Neural progenitor cell (in vitro differentiated cells): ENCODE measurements at regions not wholly inside any gene's neighbourhood (a gene's known extent, or its start where the extent isn't known, plus 50 kb on each side); places are given as distances from the start of the nearest gene placed in this dataset.

Experiments
- DNase-seq: peaks from one replicate; pipeline ENCODE4 v3.0.0-alpha.2; 2016; ENCODE audit warnings: low spot score
- H2AFZ ChIP-seq: fragments of 200-600 bp; sonication (generic); replicated peaks from 2 replicates; pipeline ENCODE4 v1.6.1; 2016; ENCODE audit warnings: antibody characterized with exemption
- H3F3A ChIP-seq: fragments of 200-600 bp; sonication (generic); 2 replicates; pipeline ENCODE4 v1.6.1; 2016; ENCODE audit warnings: antibody characterized with exemption, low read depth
- H3K27ac ChIP-seq: fragments of 200-600 bp; sonication (generic); 2 replicates; pipeline ENCODE4 v1.5.1; 2016; ENCODE audit warnings: mild to moderate bottlenecking
- H3K27me3 ChIP-seq: fragments of 200-600 bp; sonication (generic); 2 replicates; pipeline ENCODE4 v1.6.1; 2016; ENCODE audit warnings: mild to moderate bottlenecking, moderate library complexity
- H3K36me3 ChIP-seq: fragments of 200-600 bp; sonication (generic); 2 replicates; pipeline ENCODE4 v1.5.1; 2016
- H3K4me1 ChIP-seq: fragments of 200-600 bp; sonication (generic); 2 replicates; pipeline ENCODE4 v1.6.1; 2016; ENCODE audit warnings: mixed run types
- H3K4me2 ChIP-seq: fragments of 200-600 bp; sonication (generic); 2 replicates; pipeline ENCODE4 v1.6.1; 2016
- H3K4me3 ChIP-seq: fragments of 200-600 bp; sonication (generic); 2 replicates; pipeline ENCODE4 v1.5.1; 2016
- H3K79me2 ChIP-seq: fragments of 200-600 bp; sonication (generic); 2 replicates; pipeline ENCODE4 v1.6.1; 2016; ENCODE audit warnings: low read depth
- H3K9ac ChIP-seq: fragments of 200-600 bp; sonication (generic); 2 replicates; pipeline ENCODE4 v1.6.1; 2016
- H3K9me3 ChIP-seq: fragments of 200-600 bp; sonication (generic); 2 replicates; pipeline ENCODE4 v1.5.1; 2016; ENCODE audit warnings: low read depth
- H4K20me1 ChIP-seq: fragments of 200-600 bp; sonication (generic); 2 replicates; pipeline ENCODE4 v1.6.1; 2016; ENCODE audit warnings: low read depth
- H3K27ac Mint-ChIP-seq: 3 replicates; pipeline ENCODE4 v1.8.0; 2021; ENCODE audit warnings: mixed read lengths
- H3K27me3 Mint-ChIP-seq: 2 replicates; pipeline ENCODE4 v1.8.0; 2022; ENCODE audit warnings: low read depth, mild to moderate bottlenecking, inconsistent platforms, moderate library complexity, mixed read lengths; ENCODE audit not compliant: insufficient read depth
- H3K36me3 Mint-ChIP-seq: 3 replicates; pipeline ENCODE4 v1.8.0; 2021; ENCODE audit warnings: mixed read lengths
- H3K4me1 Mint-ChIP-seq: 3 replicates; pipeline ENCODE4 v1.8.0; 2021; ENCODE audit warnings: mixed read lengths
- H3K4me3 Mint-ChIP-seq: 3 replicates; pipeline ENCODE4 v1.8.0; 2021; ENCODE audit warnings: mild to moderate bottlenecking, moderate library complexity, mixed read lengths
- H3K9me3 Mint-ChIP-seq: 3 replicates; pipeline ENCODE4 v1.8.0; 2020; ENCODE audit warnings: mixed read lengths
- CTCF ChIP-seq: fragments of 200-600 bp; sonication (generic); IDR thresholded peaks from 2 replicates; pipeline ENCODE4 v1.5.1; 2017; ENCODE audit warnings: antibody characterized with exemption, mild to moderate bottlenecking
- EZH2 ChIP-seq: fragments of 200-600 bp; sonication (generic); IDR thresholded peaks from 2 replicates; pipeline ENCODE4 v1.6.1; 2017; ENCODE audit warnings: antibody characterized with exemption, mild to moderate bottlenecking, moderate library complexity
- EZH2phosphoT487 ChIP-seq: fragments of 200-600 bp; sonication (generic); IDR thresholded peaks from 2 replicates; pipeline ENCODE4 v1.6.1; 2017; ENCODE audit warnings: antibody characterized with exemption

- no peaks in the 10 kb centered on the region for H3K79me2 ChIP-seq
- no peaks in the 10 kb centered on the region for H3K4me1 ChIP-seq
- no peak overlapping the region for H3K4me2 ChIP-seq
- no peaks in the 10 kb centered on the region for H3K36me3 ChIP-seq
- no peaks in the 10 kb centered on the region for H3K9me3 ChIP-seq
- no peaks in the 10 kb centered on the region for H3F3A ChIP-seq
- Mint-ChIP-seq H3K36me3 (no peaks in the 10 kb centered on the region), H3K4me3 (no peak overlapping the region), H3K27me3 (no peaks in the 10 kb centered on the region), H3K27ac (no peak overlapping the region), H3K9me3 (no peaks in the 10 kb centered on the region), H3K4me1 (no peaks in the 10 kb centered on the region)
- H4K20me1 ChIP-seq: no peaks in the 10 kb centered on the region
- H2AFZ ChIP-seq: no peak overlapping the region
- H3K9ac ChIP-seq: no peak overlapping the region
- no peak overlapping the region for H3K4me3 ChIP-seq
- no peaks in the 10 kb centered on the region for H3K27me3 ChIP-seq
- no peak overlapping the region for H3K27ac ChIP-seq
- TF ChIP-seq CTCF (no peak), EZH2 (no peak), EZH2phosphoT487 (no peak)
- DNase-seq: no peak
Measured at GRCh38 chr20:22101606-22102005, 396.1 kb downstream of the PAX1 start.

- Mint-ChIP-seq H3K4me1 (no peaks in the 10 kb centered on the region), H3K4me3 (no peak overlapping the region), H3K9me3 (no peaks in the 10 kb centered on the region), H3K27ac (no peak overlapping the region), H3K36me3 (no peaks in the 10 kb centered on the region), H3K27me3 (no peaks in the 10 kb centered on the region)
- no peaks in the 10 kb centered on the region for H3K27me3 ChIP-seq
- H3K79me2 ChIP-seq: no peaks in the 10 kb centered on the region
- H3K9ac ChIP-seq: no peak overlapping the region
- no peaks in the 10 kb centered on the region for H3K9me3 ChIP-seq
- H3F3A ChIP-seq: no peaks in the 10 kb centered on the region
- DNase-seq: no peak
- H3K36me3 ChIP-seq: no peaks in the 10 kb centered on the region
- no peak overlapping the region for H2AFZ ChIP-seq
- no peaks in the 10 kb centered on the region for H3K4me1 ChIP-seq
- H4K20me1 ChIP-seq: no peaks in the 10 kb centered on the region
- H3K4me3 ChIP-seq: no peak overlapping the region
- no peak for TF ChIP-seq EZH2
- TF ChIP-seq CTCF: no peak
- no peak for TF ChIP-seq EZH2phosphoT487
- no peak overlapping the region for H3K4me2 ChIP-seq
- no peak overlapping the region for H3K27ac ChIP-seq
Measured at GRCh38 chr20:22100686-22101085, 395.2 kb downstream of the PAX1 start.

GRCh38 chr20:22099348-22099747, 393.9 kb downstream of the PAX1 start:
- no peaks in the 10 kb centered on the region for H3K27me3 ChIP-seq
- no peak for DNase-seq
- H3K27ac Mint-ChIP-seq: no peak overlapping the region
- TF ChIP-seq EZH2 (no peak), CTCF (no peak), EZH2phosphoT487 (no peak)
- no peak overlapping the region for H3K4me2 ChIP-seq
- H3K4me1 ChIP-seq: no peaks in the 10 kb centered on the region
- H3K9me3 ChIP-seq: no peaks in the 10 kb centered on the region
- no peak overlapping the region for H3K9ac ChIP-seq
- no peaks in the 10 kb centered on the region for H3K36me3 ChIP-seq
- no peaks in the 10 kb centered on the region for H4K20me1 ChIP-seq
- no peaks in the 10 kb centered on the region for H3K79me2 ChIP-seq
- H3K27me3 Mint-ChIP-seq: no peaks in the 10 kb centered on the region
- no peak overlapping the region for H3K27ac ChIP-seq
- no peaks in the 10 kb centered on the region for H3K4me1 Mint-ChIP-seq
- H3F3A ChIP-seq: no peaks in the 10 kb centered on the region
- no peak overlapping the region for H3K4me3 Mint-ChIP-seq
- no peaks in the 10 kb centered on the region for H3K9me3 Mint-ChIP-seq
- H2AFZ ChIP-seq: no peak overlapping the region
- H3K4me3 ChIP-seq: no peak overlapping the region
- H3K36me3 Mint-ChIP-seq: no peaks in the 10 kb centered on the region

- TF ChIP-seq CTCF (peak; percentile 23), EZH2phosphoT487 (no peak)
- Histone ChIP-seq H3K79me2 (no peaks in the 10 kb centered on the region), H3K27me3 (no peaks in the 10 kb centered on the region), H3K9ac (no peak overlapping the region), H3K4me1 (no peaks in the 10 kb centered on the region), H4K20me1 (no peaks in the 10 kb centered on the region), H2AFZ (no peak overlapping the region), H3K4me2 (no peak overlapping the region), H3K27ac (no peak overlapping the region), H3F3A (no peaks in the 10 kb centered on the region), H3K36me3 (no peaks in the 10 kb centered on the region), H3K4me3 (no peak overlapping the region), H3K9me3 (peaks cover under 1% of the 10 kb centered on the region)
- H3K4me1 Mint-ChIP-seq: no peaks in the 10 kb centered on the region
- no peak overlapping the region for H3K4me3 Mint-ChIP-seq
- no peak for DNase-seq
- no peaks in the 10 kb centered on the region for H3K36me3 Mint-ChIP-seq
- no peaks in the 10 kb centered on the region for H3K27me3 Mint-ChIP-seq
- no peak overlapping the region for H3K27ac Mint-ChIP-seq
- H3K9me3 Mint-ChIP-seq: peaks cover 3% of the 10 kb centered on the region
Measured at GRCh38 chr20:22098511-22098910, 393.0 kb downstream of the PAX1 start.
